Medulla oblongata (tissue), 1 donor: ENCODE measurements at regions not wholly inside any gene's neighbourhood (a gene's known extent, or its start where the extent isn't known, plus 50 kb on each side); places are given as distances from the start of the nearest gene placed in this dataset.

Source experiments
- DNase-seq: peaks from one replicate; pipeline ENCODE4 v3.0.0-alpha.2; 2015; ENCODE audit errors: extremely low spot score

DNA sequence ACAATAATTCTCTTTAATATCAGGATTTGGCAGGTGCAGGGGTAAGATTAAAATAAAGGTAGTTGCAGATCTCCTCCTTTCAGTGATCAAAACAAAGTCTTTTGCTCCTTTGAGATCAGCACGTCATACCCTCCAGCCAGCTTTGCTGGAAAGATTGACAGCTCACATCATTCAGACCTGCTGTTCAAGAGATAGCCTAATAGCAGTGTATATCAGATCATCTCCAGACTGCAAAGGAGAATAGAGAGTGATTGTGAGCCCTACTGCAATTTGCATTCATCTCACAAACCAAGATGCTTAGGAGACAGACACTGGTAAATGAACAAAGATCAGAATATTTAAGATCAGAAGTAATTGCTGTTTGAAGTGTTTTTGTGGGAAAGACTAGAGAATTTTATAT, 135.8 kb upstream of the DSEL start:
- DNase-seq = peak; percentile 31

GRCh38 chr18:67651438-67651837, 134.9 kb upstream of the DSEL start:
- no peak for DNase-seq

DNA sequence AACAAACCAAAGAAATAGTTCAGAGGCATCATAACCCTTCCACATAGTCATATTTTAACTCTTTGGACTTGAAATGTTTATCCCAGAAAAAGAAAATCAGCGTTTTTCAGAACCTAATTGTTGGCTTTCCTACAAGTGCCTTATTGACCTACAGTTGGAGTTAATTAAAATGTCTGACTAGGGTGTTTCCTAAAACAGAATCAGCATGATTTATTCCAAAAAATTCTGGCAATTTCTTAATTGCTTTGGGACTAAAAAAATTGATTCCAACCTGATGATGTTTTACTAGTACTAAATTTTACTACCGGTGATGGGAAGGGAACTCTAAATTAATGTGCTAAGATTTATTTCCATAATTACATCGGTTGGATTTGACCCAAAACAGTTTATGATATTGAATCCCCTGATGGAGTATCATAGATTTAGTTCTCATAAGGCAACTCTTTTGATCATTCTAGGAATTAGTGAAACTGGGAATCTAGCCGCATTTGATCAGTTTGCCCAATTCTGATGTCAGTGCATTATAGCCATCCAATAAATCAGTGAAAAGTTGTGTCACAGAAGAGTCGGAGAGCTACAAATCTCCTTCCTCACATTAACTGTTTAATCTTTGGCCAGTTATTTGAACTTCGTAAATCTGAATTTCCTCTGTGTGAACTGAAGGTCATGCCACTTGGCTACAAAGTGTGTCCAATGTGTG, 134.3 kb upstream of the DSEL start:
- no peak for DNase-seq

DNA sequence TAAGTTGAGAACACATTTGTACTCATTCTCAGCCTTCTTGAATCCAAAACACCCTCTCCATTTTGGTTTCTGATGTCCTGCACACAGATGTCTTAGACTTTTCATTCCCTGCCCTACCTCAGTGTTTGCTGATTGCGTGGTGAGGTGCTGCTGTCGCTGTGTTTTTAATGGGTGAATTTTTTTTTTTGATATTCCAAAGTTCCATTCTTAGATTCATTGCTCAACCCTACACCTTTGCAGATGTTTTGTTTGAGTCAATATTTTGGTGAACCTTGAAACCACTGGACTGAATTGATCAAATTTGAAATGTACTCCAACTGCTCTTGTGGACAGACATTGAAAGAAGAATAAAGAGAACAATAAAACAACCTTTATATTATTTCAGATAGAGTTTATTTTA, 130.4 kb upstream of the DSEL start:
- no peak for DNase-seq

GRCh38 chr18:67644226-67644625, 127.7 kb upstream of the DSEL start:
- DNase-seq = no peak

GRCh38 chr18:67639872-67640271, 123.4 kb upstream of the DSEL start:
- no peak for DNase-seq

- DNase-seq = no peak
Measured at GRCh38 chr18:67636597-67637385, 120.3 kb upstream of the DSEL start.

GRCh38 chr18:67634631-67635338, 118.3 kb upstream of the DSEL start:
- DNase-seq = no peak

- DNase-seq = no peak
Measured at GRCh38 chr18:67633939-67634338, 117.4 kb upstream of the DSEL start.

DNA sequence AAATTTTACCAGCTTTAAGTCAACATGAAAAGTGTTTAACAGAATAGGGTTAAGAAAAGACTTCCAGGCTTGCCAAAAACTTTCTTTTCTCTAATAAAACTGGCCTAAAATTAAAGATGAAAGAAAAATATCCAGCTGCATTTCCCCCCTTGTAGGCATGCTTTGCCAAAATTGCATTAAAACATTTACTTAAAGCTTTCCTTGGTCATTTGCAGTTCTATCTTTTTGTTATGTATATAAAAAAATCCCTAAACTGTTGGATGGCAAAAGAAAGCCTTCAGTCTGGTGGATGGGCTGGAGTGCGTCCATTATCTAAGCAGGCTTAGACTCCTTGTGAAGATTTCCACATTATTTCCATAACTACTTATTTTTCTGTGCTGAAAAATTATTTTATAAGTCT, 105.4 kb upstream of the DSEL start:
- no peak for DNase-seq

GRCh38 chr18:67621049-67621713, 104.7 kb upstream of the DSEL start:
- DNase-seq = no peak

DNA sequence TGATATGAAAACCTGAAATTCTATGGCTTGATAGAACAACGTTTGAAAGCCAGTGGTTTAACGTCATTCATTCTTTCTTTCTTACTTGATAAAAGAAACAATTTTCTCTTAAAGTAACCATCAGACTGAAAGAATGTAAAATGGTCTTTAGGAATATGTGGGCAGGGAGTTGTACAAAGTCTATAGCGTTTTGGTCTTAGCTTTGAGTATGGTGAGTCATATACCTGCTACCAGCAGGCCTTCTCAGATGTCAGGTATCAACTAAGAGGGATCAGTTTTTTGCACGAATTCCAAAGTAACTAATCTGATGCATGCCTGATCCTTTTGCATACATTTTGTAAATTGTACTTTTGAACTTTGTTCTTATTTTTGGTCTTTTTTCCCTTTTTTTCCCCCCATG, 101.5 kb upstream of the DSEL start:
- DNase-seq = no peak

- DNase-seq = no peak
Measured at GRCh38 chr18:67615876-67616275, 99.4 kb upstream of the DSEL start.

DNA sequence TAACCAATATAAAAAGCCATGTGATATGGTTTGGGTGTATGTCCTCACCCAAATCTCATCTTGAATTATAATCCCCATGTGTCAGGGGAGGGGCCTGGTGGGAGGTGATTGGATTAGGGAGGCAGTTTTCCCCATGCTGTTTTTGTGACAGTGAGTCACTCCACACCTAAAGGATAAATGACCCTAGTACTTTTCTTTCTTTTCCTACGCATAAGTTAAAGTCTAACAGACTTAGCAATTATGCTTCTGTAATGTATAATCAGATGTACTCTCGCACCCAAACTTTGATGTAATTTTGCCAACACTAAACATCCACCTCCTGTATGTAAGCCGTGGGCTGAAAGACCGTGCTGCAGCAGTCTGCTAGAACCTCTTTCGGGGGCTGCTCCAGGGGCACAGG, 97.2 kb upstream of the DSEL start:
- DNase-seq = no peak

- DNase-seq = no peak
Measured at GRCh38 chr18:67612281-67612680, 95.8 kb upstream of the DSEL start.

- DNase-seq = no peak
Measured at GRCh38 chr18:67608615-67609273, 92.2 kb upstream of the DSEL start.

- no peak for DNase-seq
Measured at GRCh38 chr18:67608191-67608590, 91.7 kb upstream of the DSEL start.

- DNase-seq = no peak
Measured at GRCh38 chr18:67600181-67601180, 84.0 kb upstream of the DSEL start.

DNA sequence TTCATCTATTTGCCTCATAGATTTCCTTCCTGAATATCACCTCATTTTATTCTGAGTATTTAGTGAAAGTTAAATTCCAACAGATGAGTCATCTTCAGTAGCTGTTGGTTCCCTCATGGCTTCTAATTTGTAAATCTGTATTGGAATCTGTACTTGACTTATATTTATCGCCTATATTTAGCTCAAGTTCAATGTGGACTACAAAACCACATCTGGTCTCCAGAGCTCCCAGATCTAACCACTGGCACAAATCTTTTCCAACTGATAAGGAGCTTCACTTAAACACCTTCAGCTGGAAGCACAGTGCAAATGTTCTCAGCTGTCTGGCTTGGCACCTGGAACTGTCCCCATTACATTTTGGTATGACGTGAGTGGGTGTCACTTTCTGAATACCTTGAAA, 82.8 kb upstream of the DSEL start:
- no peak for DNase-seq

- DNase-seq = no peak
Measured at GRCh38 chr18:67597759-67598158, 81.2 kb upstream of the DSEL start.
